Pons (tissue), 1 donor: ENCODE measurements at regions not wholly inside any gene's neighbourhood (a gene's known extent, or its start where the extent isn't known, plus 50 kb on each side); places are given as distances from the start of the nearest gene placed in this dataset.
"Not testable (repeated sequence)": the region's sequence is repeated elsewhere in the genome, so short reads cannot be mapped to it uniquely, and the experiment has no call there.

Source experiments
- DNase-seq: peaks from one replicate; pipeline ENCODE4 v3.0.0-alpha.2; 2016; ENCODE audit warnings: low spot score

GRCh38 chr6:103175056-103175455 lies 1684.7 kb downstream of the HACE1 start:
- no peak for DNase-seq

- DNase-seq = no peak
Measured at GRCh38 chr6:103167345-103168071, 1692.2 kb downstream of the HACE1 start.

GRCh38 chr6:103154779-103155572 lies 1704.7 kb downstream of the HACE1 start:
- DNase-seq = no peak

GRCh38 chr6:103153016-103153415 lies 1706.7 kb downstream of the HACE1 start:
- DNase-seq = no peak

GRCh38 chr6:103142902-103143301 lies 1716.8 kb downstream of the HACE1 start:
- DNase-seq = no peak

- no peak for DNase-seq
Measured at GRCh38 chr6:103140308-103141027, 1719.3 kb downstream of the HACE1 start.

GRCh38 chr6:103139377-103139776 lies 1720.3 kb downstream of the HACE1 start:
- no peak for DNase-seq

- no peak for DNase-seq
Measured at GRCh38 chr6:103124471-103124870, 1731.0 kb downstream of the GRIK2 start.

GRCh38 chr6:103122766-103123601 lies 1729.5 kb downstream of the GRIK2 start:
- peak; percentile 41 for DNase-seq

GRCh38 chr6:103119056-103119455 lies 1725.5 kb downstream of the GRIK2 start:
- DNase-seq = no peak

- DNase-seq = no peak
Measured at GRCh38 chr6:103114582-103114981, 1721.1 kb downstream of the GRIK2 start.

GRCh38 chr6:103113416-103113815 lies 1719.9 kb downstream of the GRIK2 start:
- no peak for DNase-seq

- DNase-seq = no peak
Measured at GRCh38 chr6:103107985-103108384, 1714.5 kb downstream of the GRIK2 start.

GRCh38 chr6:103105686-103106085 lies 1712.2 kb downstream of the GRIK2 start:
- DNase-seq = no peak

- no peak for DNase-seq
Measured at GRCh38 chr6:103101267-103101666, 1707.8 kb downstream of the GRIK2 start.

- not testable (repeated sequence) for DNase-seq
Measured at GRCh38 chr6:103092414-103092813, 1698.9 kb downstream of the GRIK2 start.

- no peak for DNase-seq
Measured at GRCh38 chr6:103085801-103086200, 1692.3 kb downstream of the GRIK2 start.

GRCh38 chr6:103081876-103082630 lies 1688.5 kb downstream of the GRIK2 start:
- no peak for DNase-seq

- DNase-seq = no peak
Measured at GRCh38 chr6:103081126-103081525, 1687.6 kb downstream of the GRIK2 start.

GRCh38 chr6:103080497-103080896 lies 1687.0 kb downstream of the GRIK2 start:
- DNase-seq = no peak

GRCh38 chr6:103079867-103080266 lies 1686.4 kb downstream of the GRIK2 start:
- no peak for DNase-seq
